ENCODE measurements at regions not wholly inside any gene's neighbourhood (a gene's known extent, or its start where the extent isn't known, plus 50 kb on each side); places are given as distances from the start of the nearest gene placed in this dataset.

DNA sequence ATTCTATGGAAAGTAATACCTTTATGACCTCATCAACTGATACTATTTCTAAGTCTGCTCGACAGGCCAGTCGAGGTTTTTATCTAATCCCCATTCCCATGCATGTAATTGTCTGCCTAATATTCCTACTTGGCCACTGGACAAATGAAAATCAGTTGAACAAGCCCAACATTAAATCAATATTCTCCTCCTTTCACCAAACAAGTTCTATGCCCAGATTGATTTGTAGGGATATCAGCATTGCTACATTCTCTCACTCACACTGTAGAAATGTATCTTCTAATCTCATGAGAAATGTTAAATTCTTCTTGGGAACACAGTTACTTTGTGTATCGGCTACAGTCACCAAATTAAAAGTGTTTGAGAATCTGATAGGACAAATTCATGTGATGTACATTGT, 208.8 kb upstream of the CTNND2 start:
- Histone ChIP-seq H3K4me3 (ENCODE audit: low read depth, low read length) (no peak overlapping the region), H2BK12ac (ENCODE audit: low read length) (no peak overlapping the region), H2BK5ac (ENCODE audit: low read depth, low read length, poor library complexity) (no peak overlapping the region), H3K79me2 (ENCODE audit: control insufficient read depth, insufficient read depth, low read length, poor library complexity) (no peaks in the 10 kb centered on the region), H3K9ac (ENCODE audit: low read length) (no peak overlapping the region), H3K23ac (ENCODE audit: low read length) (no peak overlapping the region), H4K91ac (ENCODE audit: low read depth, low read length) (no peak overlapping the region), H3K18ac (ENCODE audit: low read length) (no peak overlapping the region), H3K4me2 (ENCODE audit: low read length) (no peak overlapping the region), H4K8ac (ENCODE audit: low read depth, low read length) (no peak overlapping the region), H3K9me3 (ENCODE audit: insufficient read depth, low read depth, low read length) (no peaks in the 10 kb centered on the region), H3K36me3 (ENCODE audit: control insufficient read depth in 1 of 2, insufficient read depth in 2 of 2, low read length in 2 of 2) (no peaks in the 10 kb centered on the region), H2AK5ac (ENCODE audit: low read length) (no peak overlapping the region), H3K27ac (ENCODE audit: low read depth, low read length) (no peak overlapping the region), H3K4ac (ENCODE audit: low read depth, low read length) (no peak overlapping the region), H3K4me1 (ENCODE audit: control insufficient read depth in 1 of 2, insufficient read depth in 2 of 2, low read length in 2 of 2) (no peaks in the 10 kb centered on the region), H3K14ac (ENCODE audit: low read length) (no peak overlapping the region), H3K27me3 (ENCODE audit: insufficient read depth, low read length) (no peaks in the 10 kb centered on the region), H4K12ac (ENCODE audit: low read depth, low read length) (no peak overlapping the region), H2AFZ (ENCODE audit: insufficient read depth, low read length, poor library complexity) (no peak overlapping the region), H2BK120ac (ENCODE audit: insufficient read depth, low read length, poor library complexity) (no peak overlapping the region), H3K79me1 (ENCODE audit: low read length) (no peaks in the 10 kb centered on the region)
- no CpG with 5 or more reads among the region's 3 CpGs for WGBS (ENCODE audit: extremely low coverage, insufficient coverage, insufficient read length)
- DNase-seq = no peak

DNA sequence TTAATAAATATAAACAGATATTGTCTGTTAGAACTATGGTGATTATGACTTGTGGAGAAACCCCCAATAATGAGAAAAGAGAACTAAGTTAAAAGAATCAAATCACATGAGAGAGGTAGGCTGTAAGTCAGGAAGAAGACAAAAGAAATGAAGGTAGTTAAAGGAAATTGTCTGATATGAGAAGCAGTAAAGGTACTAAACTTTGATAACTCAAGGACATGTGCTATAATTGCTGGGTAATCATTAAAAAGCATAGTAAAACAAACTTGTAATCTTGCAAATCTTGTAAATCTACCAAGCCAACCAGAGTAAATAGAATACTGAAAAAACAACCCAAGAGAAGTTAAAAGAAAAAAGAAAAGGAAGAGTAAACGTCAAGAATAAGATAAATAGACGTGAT, 207.0 kb upstream of the CTNND2 start:
- no peaks in the 10 kb centered on the region for H3K36me3 ChIP-seq (ENCODE audit: control insufficient read depth in 1 of 2, insufficient read depth in 2 of 2, low read length in 2 of 2)
- H3K4me2 ChIP-seq (ENCODE audit: low read length) = no peak overlapping the region
- H3K23ac ChIP-seq (ENCODE audit: low read length) = no peak overlapping the region
- H2BK120ac ChIP-seq (ENCODE audit: insufficient read depth, low read length, poor library complexity) = no peak overlapping the region
- H3K27ac ChIP-seq (ENCODE audit: low read depth, low read length) = no peak overlapping the region
- no peaks in the 10 kb centered on the region for H3K9me3 ChIP-seq (ENCODE audit: insufficient read depth, low read depth, low read length)
- H4K8ac ChIP-seq (ENCODE audit: low read depth, low read length) = no peak overlapping the region
- no peak overlapping the region for H3K4me3 ChIP-seq (ENCODE audit: low read depth, low read length)
- H3K27me3 ChIP-seq (ENCODE audit: insufficient read depth, low read length) = no peaks in the 10 kb centered on the region
- H4K12ac ChIP-seq (ENCODE audit: low read depth, low read length) = no peak overlapping the region
- H2BK12ac ChIP-seq (ENCODE audit: low read length) = no peak overlapping the region
- H3K79me1 ChIP-seq (ENCODE audit: low read length) = no peaks in the 10 kb centered on the region
- H3K79me2 ChIP-seq (ENCODE audit: control insufficient read depth, insufficient read depth, low read length, poor library complexity) = no peaks in the 10 kb centered on the region
- H3K14ac ChIP-seq (ENCODE audit: low read length) = no peak overlapping the region
- no peak overlapping the region for H2BK5ac ChIP-seq (ENCODE audit: low read depth, low read length, poor library complexity)
- H2AK5ac ChIP-seq (ENCODE audit: low read length) = no peak overlapping the region
- H3K4ac ChIP-seq (ENCODE audit: low read depth, low read length) = no peak overlapping the region
- no peak overlapping the region for H3K18ac ChIP-seq (ENCODE audit: low read length)
- no CpG with 5 or more reads among the region's 2 CpGs for WGBS (ENCODE audit: extremely low coverage, insufficient coverage, insufficient read length)
- H2AFZ ChIP-seq (ENCODE audit: insufficient read depth, low read length, poor library complexity) = no peak overlapping the region
- no peaks in the 10 kb centered on the region for H3K4me1 ChIP-seq (ENCODE audit: control insufficient read depth in 1 of 2, insufficient read depth in 2 of 2, low read length in 2 of 2)
- no peak overlapping the region for H3K9ac ChIP-seq (ENCODE audit: low read length)
- no peak for DNase-seq
- H4K91ac ChIP-seq (ENCODE audit: low read depth, low read length) = no peak overlapping the region

DNA sequence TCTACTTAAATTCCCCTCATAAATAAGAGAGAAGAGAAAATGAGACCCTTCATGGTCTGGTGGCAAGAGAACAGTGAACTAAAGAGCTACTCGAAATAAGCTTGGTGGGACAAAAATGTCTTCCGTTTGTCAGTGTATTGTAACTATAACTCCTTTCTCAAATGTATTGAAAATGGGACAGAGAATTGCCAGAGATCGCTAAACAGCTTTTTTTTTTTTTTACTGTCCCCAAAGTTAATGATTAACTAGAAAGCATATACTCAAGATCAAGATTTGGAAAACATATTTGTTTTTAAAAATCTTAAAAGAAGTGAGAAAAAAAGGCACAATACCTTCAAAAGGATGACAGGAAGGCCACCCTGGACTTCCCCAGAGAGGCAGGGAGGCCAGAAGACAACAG, 206.4 kb upstream of the CTNND2 start:
- Histone ChIP-seq H3K4me3 (ENCODE audit: low read depth, low read length) (no peak overlapping the region), H3K9me3 (ENCODE audit: insufficient read depth, low read depth, low read length) (no peaks in the 10 kb centered on the region), H3K9ac (ENCODE audit: low read length) (no peak overlapping the region), H3K36me3 (ENCODE audit: control insufficient read depth in 1 of 2, insufficient read depth in 2 of 2, low read length in 2 of 2) (no peaks in the 10 kb centered on the region), H2BK12ac (ENCODE audit: low read length) (no peak overlapping the region), H3K27ac (ENCODE audit: low read depth, low read length) (no peak overlapping the region), H4K91ac (ENCODE audit: low read depth, low read length) (no peak overlapping the region), H3K4me1 (ENCODE audit: control insufficient read depth in 1 of 2, insufficient read depth in 2 of 2, low read length in 2 of 2) (no peaks in the 10 kb centered on the region), H2BK120ac (ENCODE audit: insufficient read depth, low read length, poor library complexity) (no peak overlapping the region), H3K4me2 (ENCODE audit: low read length) (no peak overlapping the region), H3K4ac (ENCODE audit: low read depth, low read length) (no peak overlapping the region), H4K12ac (ENCODE audit: low read depth, low read length) (no peak overlapping the region), H2AFZ (ENCODE audit: insufficient read depth, low read length, poor library complexity) (no peak overlapping the region), H2AK5ac (ENCODE audit: low read length) (no peak overlapping the region), H3K79me1 (ENCODE audit: low read length) (no peaks in the 10 kb centered on the region), H2BK5ac (ENCODE audit: low read depth, low read length, poor library complexity) (no peak overlapping the region), H3K23ac (ENCODE audit: low read length) (no peak overlapping the region), H3K79me2 (ENCODE audit: control insufficient read depth, insufficient read depth, low read length, poor library complexity) (no peaks in the 10 kb centered on the region), H3K27me3 (ENCODE audit: insufficient read depth, low read length) (no peaks in the 10 kb centered on the region), H3K14ac (ENCODE audit: low read length) (no peak overlapping the region), H3K18ac (ENCODE audit: low read length) (no peak overlapping the region), H4K8ac (ENCODE audit: low read depth, low read length) (no peak overlapping the region)
- no CpG with 5 or more reads among the region's 3 CpGs for WGBS (ENCODE audit: extremely low coverage, insufficient coverage, insufficient read length)
- DNase-seq = no peak

DNA sequence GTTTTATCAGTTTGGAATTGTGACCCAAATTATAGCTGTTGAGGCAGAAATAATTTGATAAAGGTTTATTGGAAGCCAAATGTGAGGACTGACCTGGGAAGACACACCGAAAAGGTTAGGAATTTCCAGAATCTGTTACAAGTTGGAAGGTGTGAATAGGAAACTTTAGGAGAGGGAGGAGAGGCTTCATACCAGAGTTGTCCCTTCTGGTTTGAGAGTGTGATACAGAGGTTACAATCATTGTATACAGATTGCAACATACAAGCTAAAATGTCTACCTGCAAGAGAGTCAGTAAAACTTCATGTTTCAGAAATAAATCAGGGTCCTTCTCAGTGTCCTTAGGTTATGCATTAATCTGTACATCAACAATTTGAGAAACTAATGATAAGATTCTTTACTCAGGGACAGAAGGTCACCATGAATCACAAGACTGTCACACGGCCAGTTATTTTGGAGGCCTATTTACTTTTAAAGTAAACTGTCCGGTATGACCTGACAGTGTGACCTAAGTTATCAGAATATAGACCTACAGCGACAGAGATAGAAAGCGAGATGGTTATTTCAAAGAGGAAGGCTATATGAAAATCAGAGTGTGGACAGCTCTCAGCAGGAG, 204.9 kb upstream of the CTNND2 start:
- WGBS (ENCODE audit: extremely low coverage, insufficient coverage, insufficient read length) = no CpG with 5 or more reads among the region's 5 CpGs
- no peak overlapping the region for H4K8ac ChIP-seq (ENCODE audit: low read depth, low read length)
- peak in 1 of 2 donors; percentile 55 for DNase-seq

More for the DNA sequence above, 204.9 kb upstream of the CTNND2 start:
- Histone ChIP-seq H3K79me2 (ENCODE audit: control insufficient read depth, insufficient read depth, low read length, poor library complexity) (no peaks in the 10 kb centered on the region), H3K18ac (ENCODE audit: low read length) (no peak overlapping the region), H3K4me1 (ENCODE audit: control insufficient read depth in 1 of 2, insufficient read depth in 2 of 2, low read length in 2 of 2) (no peaks in the 10 kb centered on the region), H3K9ac (ENCODE audit: low read length) (no peak overlapping the region), H4K12ac (ENCODE audit: low read depth, low read length) (no peak overlapping the region), H3K14ac (ENCODE audit: low read length) (no peak overlapping the region), H2BK120ac (ENCODE audit: insufficient read depth, low read length, poor library complexity) (no peak overlapping the region), H3K79me1 (ENCODE audit: low read length) (no peaks in the 10 kb centered on the region), H3K36me3 (ENCODE audit: control insufficient read depth in 1 of 2, insufficient read depth in 2 of 2, low read length in 2 of 2) (no peaks in the 10 kb centered on the region), H2AK5ac (ENCODE audit: low read length) (no peak overlapping the region), H3K23ac (ENCODE audit: low read length) (no peak overlapping the region), H2BK12ac (ENCODE audit: low read length) (no peak overlapping the region), H3K27me3 (ENCODE audit: insufficient read depth, low read length) (no peaks in the 10 kb centered on the region), H3K9me3 (ENCODE audit: insufficient read depth, low read depth, low read length) (no peaks in the 10 kb centered on the region), H3K27ac (ENCODE audit: low read depth, low read length) (no peak overlapping the region), H2AFZ (ENCODE audit: insufficient read depth, low read length, poor library complexity) (no peak overlapping the region), H2BK5ac (ENCODE audit: low read depth, low read length, poor library complexity) (no peak overlapping the region), H3K4ac (ENCODE audit: low read depth, low read length) (no peak overlapping the region), H4K91ac (ENCODE audit: low read depth, low read length) (no peak overlapping the region), H3K4me2 (ENCODE audit: low read length) (no peak overlapping the region), H3K4me3 (ENCODE audit: low read depth, low read length) (no peak overlapping the region)

Measured in trophoblast cell (in vitro differentiated cells and primary cell).